H1 (cell line): ENCODE measurements at regions not wholly inside any gene's neighbourhood (a gene's known extent, or its start where the extent isn't known, plus 50 kb on each side); places are given as distances from the start of the nearest gene placed in this dataset.

Experiments
- CTCF ChIA-PET: fragments of 300-600 bp; sonication (Branson Sonifier 250); formaldehyde crosslinking; loops from one replicate; lab custom pipeline; 2021; ENCODE audit not compliant: partially characterized antibody; lab: Charles Lee
- POLR2A ChIA-PET: fragments of 300-600 bp; sonication (Branson Sonifier 250); formaldehyde crosslinking; loops from one replicate; lab custom pipeline; 2021; ENCODE audit warnings: inconsistent platforms; ENCODE audit not compliant: partially characterized antibody; lab: Charles Lee
- DNase-seq, 2 experiments: peaks; one replicate each; pipeline versions ENCODE4 v3.0.0 to v3.0.0-alpha.2; 2010 to 2022; ENCODE audit warnings: low spot score in 2 of 2, low read depth in 1 of 2, mixed read lengths in 1 of 2
- FAIRE-seq: peaks from 2 replicates; lab custom pipeline; 2011; peaks lifted over from hg19 to GRCh38; lab: Jason Lieb, UNC
- H2AFZ ChIP-seq: 2 replicates; pipeline ENCODE4 v1.8.1; 2012; ENCODE audit warnings: low read length, inconsistent platforms
- H2AK5ac ChIP-seq: 2 replicates; pipeline ENCODE4 v1.6.1; 2013; ENCODE audit warnings: low read depth, low read length
- H2BK120ac ChIP-seq: replicated peaks from 2 replicates; pipeline ENCODE3; 2013; ENCODE audit warnings: low read depth, low read length, inconsistent platforms
- H2BK12ac ChIP-seq: 2 replicates; pipeline ENCODE4 v1.6.1; 2013; ENCODE audit warnings: low read depth, low read length
- H2BK15ac ChIP-seq: 2 replicates; pipeline ENCODE4 v1.6.1; 2013; ENCODE audit warnings: low read length
- H2BK20ac ChIP-seq: 2 replicates; pipeline ENCODE4 v1.6.1; 2013; ENCODE audit warnings: low read length
- H2BK5ac ChIP-seq: 2 replicates; pipeline ENCODE4 v1.6.1; 2013; ENCODE audit warnings: low read depth, low read length
- H3K14ac ChIP-seq: 2 replicates; pipeline ENCODE4 v1.6.1; 2013; ENCODE audit warnings: inconsistent platforms; ENCODE audit not compliant: insufficient read length
- H3K18ac ChIP-seq: 2 replicates; pipeline ENCODE4 v1.6.1; 2013; ENCODE audit warnings: low read length; ENCODE audit errors: extremely low read depth
- H3K23ac ChIP-seq: 2 replicates; pipeline ENCODE4 v1.6.1; 2013; ENCODE audit warnings: inconsistent platforms; ENCODE audit not compliant: insufficient read length
- H3K23me2 ChIP-seq: 2 replicates; pipeline ENCODE4 v1.6.1; 2013; ENCODE audit warnings: low read depth, low read length
- H3K27ac ChIP-seq: 2 replicates; pipeline ENCODE4 v1.6.1; 2011; ENCODE audit warnings: low read depth, low read length, inconsistent platforms
- H3K27me3 ChIP-seq, 4 experiments: replicated peaks in 1 of 4; 1 replicate in 1 of 4; 2 replicates in 3 of 4; pipeline versions ENCODE4 v1.6.1 to v1.8.1; 2011 to 2013; ENCODE audit warnings: low read length in 3 of 4, mild to moderate bottlenecking in 3 of 4, inconsistent platforms in 2 of 4, mixed read lengths in 2 of 4, moderate library complexity in 1 of 4; ENCODE audit not compliant: control insufficient read depth in 3 of 4, insufficient read depth in 3 of 4; ENCODE audit errors: extremely low read depth in 1 of 4
- H3K36me3 ChIP-seq, 4 experiments: 2 replicates each; pipeline versions ENCODE4 v1.6.1 to v1.8.1; 2011 to 2013; ENCODE audit warnings: mild to moderate bottlenecking in 4 of 4, low read length in 3 of 4, moderate library complexity in 2 of 4, control low read depth in 1 of 4, inconsistent platforms in 1 of 4; ENCODE audit not compliant: insufficient read depth in 4 of 4, control insufficient read depth in 2 of 4
- H3K4ac ChIP-seq: replicated peaks from 2 replicates; pipeline ENCODE3; 2013; ENCODE audit warnings: low read length, low read depth, mixed read lengths, inconsistent platforms; ENCODE audit not compliant: insufficient read length
- H3K4me1 ChIP-seq, 4 experiments: replicated peaks in 1 of 4; 1 replicate in 1 of 4; 2 replicates in 3 of 4; pipeline versions ENCODE4 v1.6.1 to v1.8.1; 2011 to 2013; ENCODE audit warnings: low read length in 3 of 4, inconsistent platforms in 2 of 4, mixed read lengths in 1 of 4; ENCODE audit not compliant: insufficient read depth in 4 of 4, control insufficient read depth in 3 of 4
- H3K4me2 ChIP-seq, 2 experiments: 2 replicates each; pipeline versions ENCODE4 v1.6.1 to v1.8.1; 2011 to 2013; ENCODE audit warnings: low read depth in 2 of 2, low read length in 2 of 2, control low read depth in 1 of 2, inconsistent platforms in 1 of 2, mild to moderate bottlenecking in 1 of 2; ENCODE audit not compliant: insufficient read depth in 1 of 2
- H3K4me3 ChIP-seq, 4 experiments: fragments of 200-600, 300-600 bp in 1 of 4; sonication (generic), shearing (Covaris generic), sonication (Bioruptor Twin) in 1 of 4; 2 replicates each; pipeline versions ENCODE4 v1.5.1 to v1.8.1; 2011 to 2016; ENCODE audit warnings: low read length in 4 of 4, low read depth in 3 of 4, control low read depth in 2 of 4, inconsistent platforms in 2 of 4, mild to moderate bottlenecking in 2 of 4, mixed read lengths in 1 of 4, moderate library complexity in 1 of 4; ENCODE audit not compliant: insufficient read depth in 2 of 4; ENCODE audit errors: extremely low read depth in 1 of 4
- H3K56ac ChIP-seq: replicated peaks from 2 replicates; pipeline ENCODE3; 2013; ENCODE audit warnings: low read depth, mild to moderate bottlenecking, mixed read lengths, low read length, inconsistent platforms; ENCODE audit not compliant: insufficient read length
- H3K79me1 ChIP-seq: 2 replicates; pipeline ENCODE4 v1.6.1; 2013; ENCODE audit warnings: low read depth, low read length, control low read depth
- H3K79me2 ChIP-seq, 2 experiments: 2 replicates each; pipeline versions ENCODE4 v1.6.1 to v1.8.1; 2012 to 2013; ENCODE audit warnings: low read length in 2 of 2, mild to moderate bottlenecking in 2 of 2, inconsistent platforms in 1 of 2; ENCODE audit not compliant: insufficient read depth in 2 of 2, control insufficient read depth in 1 of 2
- H3K9ac ChIP-seq, 4 experiments: replicated peaks in 1 of 4; 1 replicate in 1 of 4; 2 replicates in 3 of 4; pipeline versions ENCODE4 v1.6.1 to v1.8.1; 2011 to 2013; ENCODE audit warnings: low read depth in 3 of 4, low read length in 3 of 4, control low read depth in 2 of 4, mild to moderate bottlenecking in 2 of 4, moderate library complexity in 2 of 4, inconsistent platforms in 1 of 4; ENCODE audit errors: extremely low read depth in 1 of 4
- H3K9me3 ChIP-seq, 2 experiments: 2 replicates each; pipeline versions ENCODE4 v1.6.1 to v1.8.1; 2012 to 2013; ENCODE audit warnings: mild to moderate bottlenecking in 2 of 2, moderate library complexity in 2 of 2, control low read depth in 1 of 2, inconsistent platforms in 1 of 2, low read depth in 1 of 2, low read length in 1 of 2, mixed read lengths in 1 of 2; ENCODE audit not compliant: insufficient read depth in 2 of 2
- H4K20me1 ChIP-seq, 2 experiments: replicated peaks in 1 of 2; 2 replicates each; pipeline versions ENCODE3 to v1.8.1; 2011 to 2013; ENCODE audit warnings: inconsistent platforms in 2 of 2, low read length in 2 of 2, mild to moderate bottlenecking in 1 of 2; ENCODE audit not compliant: insufficient read depth in 2 of 2, control insufficient read depth in 1 of 2
- H4K5ac ChIP-seq: 2 replicates; pipeline ENCODE4 v1.6.1; 2013; ENCODE audit warnings: low read length, low read depth, mixed read lengths, inconsistent platforms; ENCODE audit not compliant: insufficient read length
- H4K8ac ChIP-seq: 2 replicates; pipeline ENCODE4 v1.8.0; 2013; ENCODE audit warnings: mild to moderate bottlenecking, moderate library complexity, low read length, inconsistent platforms; ENCODE audit not compliant: insufficient read depth; ENCODE audit errors: extremely low read depth
- H4K91ac ChIP-seq: replicated peaks from 2 replicates; pipeline ENCODE3; 2013; ENCODE audit warnings: low read length, mixed read lengths, inconsistent platforms; ENCODE audit not compliant: insufficient read length
- WGBS, 2 experiments: shearing (Covaris generic) in 1 of 2; methylation state at CpG; one replicate each; pipeline versions ENCODE4 v1.1.6 to v1.1.7; 2013 to 2015; ENCODE audit warnings: low lambda C conversion rate in 2 of 2, mixed read lengths in 2 of 2, inconsistent platforms in 1 of 2, low coverage in 1 of 2, missing lambda C conversion rate in 1 of 2; ENCODE audit not compliant: insufficient replicate concordance in 2 of 2, insufficient coverage in 1 of 2, insufficient read length in 1 of 2; ENCODE audit errors: extremely low coverage in 1 of 2, missing lambda C conversion rate in 1 of 2; 5-methylcytosine and 5-hydroxymethylcytosine counted together

DNA sequence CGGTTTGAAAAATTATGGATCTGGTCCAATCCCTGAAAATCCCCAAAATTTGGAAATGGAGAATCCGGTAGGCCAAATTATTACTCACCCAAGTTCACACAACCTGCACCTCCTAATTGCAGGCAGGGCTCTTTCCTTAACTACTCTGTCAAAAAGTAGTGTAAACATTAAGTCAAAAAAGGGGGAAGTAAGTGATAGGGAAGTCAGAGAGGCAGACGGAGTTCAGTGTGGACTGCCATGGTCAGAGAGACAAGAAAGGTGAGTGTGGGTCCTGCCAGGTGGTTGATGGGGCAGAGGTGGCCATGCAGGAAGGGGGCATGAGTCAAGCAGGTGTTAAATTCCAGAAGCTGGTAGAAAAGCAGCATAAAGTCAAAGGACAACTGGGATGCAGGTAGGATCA lies 83.5 kb upstream of the CALM2 start:
- H2BK120ac ChIP-seq = no peak overlapping the region
- no peak overlapping the region for H4K91ac ChIP-seq
- H2BK12ac ChIP-seq = no peak overlapping the region
- CTCF ChIA-PET = interaction anchor here (0.6 to 6.0 kb wide), 5 partner anchors 11 to 571 kb away, joined by 3 to 34 read pairs (median 4); no protein-coding TSS in a partner anchor
- H3K79me2 ChIP-seq = no peaks in the 10 kb centered on the region
- H3K23me2 ChIP-seq = no peaks in the 10 kb centered on the region
- POLR2A ChIA-PET = interaction anchor here (1.0 to 1.1 kb wide), 2 partner anchors 21 to 95 kb away, joined by 3 read pairs; no protein-coding TSS in a partner anchor
- no peak overlapping the region for H4K5ac ChIP-seq
- no peak overlapping the region for H3K27ac ChIP-seq
- FAIRE-seq (no peak), DNase-seq (no peak)
- H3K27me3 ChIP-seq = no peaks in the 10 kb centered on the region
- no peak overlapping the region for H2AFZ ChIP-seq
- H2AK5ac ChIP-seq = no peak overlapping the region
- H2BK20ac ChIP-seq = no peak overlapping the region
- H3K56ac ChIP-seq = no peak overlapping the region
- H3K9me3 ChIP-seq = no peaks in the 10 kb centered on the region
- H3K9ac ChIP-seq = no peak overlapping the region
- H2BK5ac ChIP-seq = no peak overlapping the region
- no peaks in the 10 kb centered on the region for H3K79me1 ChIP-seq
- H3K36me3 ChIP-seq = no peaks in the 10 kb centered on the region
- no peak overlapping the region for H3K4me2 ChIP-seq
- no peak overlapping the region for H3K4ac ChIP-seq
- H2BK15ac ChIP-seq = no peak overlapping the region
- no peak overlapping the region for H3K23ac ChIP-seq
- H4K8ac ChIP-seq = no peak overlapping the region
- no peak overlapping the region for H3K18ac ChIP-seq
- H3K4me1 ChIP-seq = peaks cover 8 to 12% (median 8%) of the 10 kb centered on the region in 4 experiments
- no peak overlapping the region for H3K14ac ChIP-seq
- H3K4me3 ChIP-seq = no peak overlapping the region
- no peaks in the 10 kb centered on the region for H4K20me1 ChIP-seq
- 79% methylated on average over 3 of the region's 3 CpGs; no CpG with 5 or more reads in 1 of the 2 experiments for WGBS, 2 experiments
